Inflammatory macrophage (primary cell): ENCODE measurements at regions not wholly inside any gene's neighbourhood (a gene's known extent, or its start where the extent isn't known, plus 50 kb on each side); places are given as distances from the start of the nearest gene placed in this dataset.

Experiments used
- DNase-seq, 2 donors: peaks; one replicate each; pipeline ENCODE4 v3.0.0-alpha.2; 2020 to 2022

- no peak for DNase-seq
These were observed 422.1 kb upstream of the FAT3 start for GRCh38 chr11:91802475-91802874.

- DNase-seq = no peak
These were observed 424.3 kb upstream of the FAT3 start for GRCh38 chr11:91800208-91800914.

GRCh38 chr11:91798240-91798639 lies 426.4 kb upstream of the FAT3 start:
- no peak for DNase-seq

GRCh38 chr11:91796999-91797398 lies 427.6 kb upstream of the FAT3 start:
- DNase-seq = no peak

GRCh38 chr11:91795139-91795887 lies 429.3 kb upstream of the FAT3 start:
- DNase-seq = no peak

- no peak for DNase-seq
These were observed 430.5 kb upstream of the FAT3 start for GRCh38 chr11:91794146-91794545.

GRCh38 chr11:91792779-91793262 lies 431.8 kb upstream of the FAT3 start:
- DNase-seq = no peak

GRCh38 chr11:91791171-91791468 lies 433.5 kb upstream of the FAT3 start:
- no peak for DNase-seq

- no peak for DNase-seq
These were observed 434.1 kb upstream of the FAT3 start for GRCh38 chr11:91790346-91791170.

- DNase-seq = no peak
These were observed 435.9 kb upstream of the FAT3 start for GRCh38 chr11:91788764-91789163.

- no peak for DNase-seq
These were observed 438.5 kb upstream of the FAT3 start for GRCh38 chr11:91786097-91786496.

- no peak for DNase-seq
These were observed 441.4 kb upstream of the FAT3 start for GRCh38 chr11:91783173-91783572.

- no peak for DNase-seq
These were observed 445.9 kb upstream of the FAT3 start for GRCh38 chr11:91778758-91779157.

- no peak for DNase-seq
These were observed 448.0 kb upstream of the FAT3 start for GRCh38 chr11:91776655-91777054.

GRCh38 chr11:91773090-91773489 lies 451.5 kb upstream of the FAT3 start:
- DNase-seq = no peak

GRCh38 chr11:91771961-91772360 lies 452.7 kb upstream of the FAT3 start:
- DNase-seq = no peak

GRCh38 chr11:91768783-91769182 lies 455.8 kb upstream of the FAT3 start:
- no peak for DNase-seq

- DNase-seq = no peak
These were observed 461.3 kb upstream of the FAT3 start for GRCh38 chr11:91763331-91763730.

GRCh38 chr11:91761406-91762025 lies 463.1 kb upstream of the FAT3 start:
- no peak for DNase-seq

- no peak for DNase-seq
These were observed 467.7 kb upstream of the FAT3 start for GRCh38 chr11:91756829-91757480.

- no peak for DNase-seq
These were observed 468.5 kb upstream of the FAT3 start for GRCh38 chr11:91755951-91756707.

- DNase-seq = no peak
These were observed 469.1 kb upstream of the FAT3 start for GRCh38 chr11:91755526-91755925.
